GM21360 (cell line): ENCODE measurements at regions not wholly inside any gene's neighbourhood (a gene's known extent, or its start where the extent isn't known, plus 50 kb on each side); places are given as distances from the start of the nearest gene placed in this dataset.

Experiments used
- ATAC-seq: cut with Tn5 transposase; IDR thresholded peaks from one replicate; pipeline ENCODE4 v1.9.1; 2021; ENCODE audit warnings: mild to moderate bottlenecking, moderate library complexity; ENCODE audit not compliant: unreplicated experiment

DNA sequence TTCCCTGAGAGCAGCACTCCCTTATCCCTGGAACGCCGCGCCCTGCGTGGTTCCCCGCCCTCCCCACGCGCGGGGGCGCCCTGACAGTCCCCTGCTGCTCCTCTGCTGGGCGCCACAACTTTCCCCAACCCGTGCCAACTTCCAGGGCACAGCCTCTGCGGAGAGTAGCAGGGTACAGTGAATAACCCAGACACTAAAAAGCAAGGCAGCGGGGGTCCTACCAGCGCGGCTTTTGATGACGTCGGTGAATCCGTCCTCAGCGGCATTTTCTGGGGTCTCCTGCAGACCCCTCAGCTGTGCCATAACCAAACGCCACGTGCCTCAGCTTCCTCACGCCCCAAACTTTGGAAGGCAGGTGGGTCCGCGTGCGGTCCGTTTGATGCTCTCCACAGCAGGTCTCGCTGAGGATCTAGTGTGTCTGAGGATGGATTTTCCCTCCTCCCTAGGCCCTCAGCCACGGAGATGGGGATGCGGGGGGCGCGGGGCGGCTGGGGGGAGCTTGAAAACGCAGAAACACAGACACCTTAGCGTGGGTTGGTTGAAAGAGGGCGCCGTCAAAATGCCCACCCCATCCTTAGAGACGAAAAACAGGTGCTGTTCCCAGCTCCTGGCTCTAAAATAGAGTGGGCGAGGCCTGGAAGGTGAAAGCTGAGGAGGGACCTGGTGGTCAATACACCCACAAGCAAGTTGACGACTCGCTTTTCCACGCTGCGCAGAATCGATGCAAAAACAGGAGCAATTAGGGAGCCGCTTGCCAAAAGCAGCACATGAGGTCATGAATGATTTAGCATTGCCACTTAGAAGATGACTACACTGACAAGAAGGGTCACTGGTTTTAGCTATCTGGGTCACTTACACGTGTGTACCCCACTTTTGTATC is 405.6 kb downstream of the FAM47A start:
- ATAC-seq = no peak

DNA sequence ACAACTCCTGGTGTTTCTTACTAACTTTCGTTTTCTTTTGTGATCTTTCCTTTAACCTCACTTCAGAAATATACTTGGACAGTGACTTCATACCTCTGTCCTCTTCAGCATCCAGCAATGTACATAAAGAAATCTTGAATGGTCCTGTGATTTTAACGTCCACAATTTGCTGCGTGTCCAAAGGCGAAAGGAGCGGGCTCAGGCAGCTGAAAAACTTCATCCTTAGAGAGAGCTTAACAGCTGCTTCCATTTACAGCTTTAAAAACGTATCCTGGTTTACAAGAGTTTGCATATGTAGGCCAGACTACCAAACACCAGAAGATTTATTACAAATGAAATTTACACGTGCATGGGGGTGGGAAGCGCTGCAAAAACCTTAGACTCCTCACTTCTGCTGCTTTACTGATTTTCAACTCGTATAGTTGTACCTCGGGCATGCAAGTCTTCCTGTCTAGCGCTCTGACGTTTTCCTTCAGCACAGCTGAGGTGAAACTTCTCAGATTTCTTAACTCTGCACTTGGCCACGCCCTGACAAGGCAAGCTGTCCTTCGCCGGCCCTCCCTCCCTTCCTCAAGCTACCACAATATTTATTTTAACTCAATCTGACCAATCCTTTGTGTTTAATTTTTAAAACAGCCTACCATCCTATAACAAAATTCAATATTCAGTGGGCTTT is 406.4 kb downstream of the FAM47A start:
- ATAC-seq = no peak

- ATAC-seq = peak; percentile 85
Measured at GRCh38 chrX:33721927-33722326, 410.2 kb downstream of the FAM47A start.

DNA sequence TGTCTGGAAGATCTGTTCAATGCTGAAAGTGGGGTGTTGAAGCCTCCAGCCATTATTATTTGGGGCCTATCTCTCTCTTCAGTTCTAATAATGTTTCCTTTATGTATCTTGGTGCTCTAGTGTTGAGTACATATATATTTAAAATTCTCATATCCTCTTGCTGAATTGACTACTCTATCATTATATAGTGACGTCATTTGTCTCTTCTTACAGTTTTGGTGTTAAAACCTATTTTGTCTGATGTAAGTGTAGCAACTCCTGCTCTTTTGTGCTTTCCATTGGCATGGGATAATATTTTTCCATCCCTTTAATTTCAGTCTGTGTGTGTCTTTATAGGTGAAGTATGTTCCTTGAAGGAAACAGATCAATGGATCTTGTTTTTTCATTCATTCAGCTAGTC is 446.0 kb downstream of the FAM47A start:
- ATAC-seq = no peak
